Mesothelial cell of epicardium (in vitro differentiated cells): ENCODE measurements at regions not wholly inside any gene's neighbourhood (a gene's known extent, or its start where the extent isn't known, plus 50 kb on each side); places are given as distances from the start of the nearest gene placed in this dataset.

Source experiments
- DNase-seq, 2 experiments: peaks; one replicate each; pipeline ENCODE4 v3.0.0; 2021; ENCODE audit warnings: low spot score in 2 of 2; ENCODE audit not compliant: unreplicated experiment in 2 of 2
- H3K27ac Mint-ChIP-seq: 2 replicates; pipeline ENCODE4 v1.8.0; 2021; ENCODE audit warnings: mixed read lengths
- H3K27me3 Mint-ChIP-seq: 2 replicates; pipeline ENCODE4 v1.8.0; 2021; ENCODE audit warnings: low read depth, mixed read lengths
- H3K36me3 Mint-ChIP-seq: 2 replicates; pipeline ENCODE4 v1.8.0; 2021; ENCODE audit warnings: mixed read lengths
- H3K4me1 Mint-ChIP-seq: 2 replicates; pipeline ENCODE4 v1.8.0; 2021; ENCODE audit warnings: mixed read lengths
- H3K4me3 Mint-ChIP-seq: 2 replicates; pipeline ENCODE4 v1.8.0; 2021; ENCODE audit warnings: mild to moderate bottlenecking, moderate library complexity, mixed read lengths
- H3K9me3 Mint-ChIP-seq: 2 replicates; pipeline ENCODE4 v1.8.0; 2021; ENCODE audit warnings: mixed read lengths
- TF ChIP-seq, protein P1 (sequence below): fragments of 200-600 bp; sonication (generic); IDR thresholded peaks from one replicate; pipeline ENCODE4 v1.5.0; 2021; ENCODE audit warnings: antibody characterized with exemption; ENCODE audit not compliant: unreplicated experiment

DNA sequence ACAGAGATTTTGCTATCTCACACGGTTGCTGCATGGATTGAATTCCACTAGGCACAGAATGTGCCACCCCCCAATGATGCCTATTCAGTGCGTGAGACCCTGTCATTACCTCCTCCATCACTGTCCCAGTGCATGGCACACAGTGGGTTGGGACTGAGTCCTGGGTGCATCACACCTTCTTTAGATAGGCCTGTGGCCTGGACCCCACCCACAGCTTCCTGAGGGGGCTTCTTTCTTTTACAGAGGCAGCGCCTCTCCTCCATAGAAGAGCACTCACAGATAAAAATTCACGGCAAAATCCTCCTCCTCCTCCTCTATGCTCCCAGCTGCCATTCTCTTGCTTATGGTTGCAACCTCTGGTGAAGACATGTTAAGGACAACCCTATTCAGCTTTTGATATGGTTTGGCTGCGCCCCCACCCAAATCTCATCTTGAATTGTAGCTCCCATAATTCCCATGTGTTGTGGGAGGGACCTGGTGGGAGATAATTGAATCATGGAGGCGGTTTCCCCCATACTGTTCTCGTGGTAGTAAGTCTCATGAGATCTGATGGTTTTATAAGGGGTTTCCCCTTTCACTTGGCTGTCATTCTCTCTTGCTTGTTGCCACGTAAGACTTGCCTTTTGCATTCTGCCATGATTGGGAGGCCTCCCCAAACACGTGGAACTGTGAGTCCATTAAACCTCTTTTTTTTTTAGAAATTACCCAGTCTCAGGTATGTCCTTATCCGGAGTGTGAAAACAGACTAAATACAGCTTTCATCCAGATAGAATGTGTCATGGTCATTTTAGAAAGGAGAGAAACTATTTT is 147.6 kb downstream of the KLF13 start:
- peaks cover 22% of the 10 kb centered on the region for H3K27me3 Mint-ChIP-seq
- H3K4me1 Mint-ChIP-seq = peaks cover 6% of the 10 kb centered on the region
- no peak overlapping the region for H3K4me3 Mint-ChIP-seq
- DNase-seq = peak in 1 of 2 experiments; percentile 25
- TF ChIP-seq, protein P1, sequence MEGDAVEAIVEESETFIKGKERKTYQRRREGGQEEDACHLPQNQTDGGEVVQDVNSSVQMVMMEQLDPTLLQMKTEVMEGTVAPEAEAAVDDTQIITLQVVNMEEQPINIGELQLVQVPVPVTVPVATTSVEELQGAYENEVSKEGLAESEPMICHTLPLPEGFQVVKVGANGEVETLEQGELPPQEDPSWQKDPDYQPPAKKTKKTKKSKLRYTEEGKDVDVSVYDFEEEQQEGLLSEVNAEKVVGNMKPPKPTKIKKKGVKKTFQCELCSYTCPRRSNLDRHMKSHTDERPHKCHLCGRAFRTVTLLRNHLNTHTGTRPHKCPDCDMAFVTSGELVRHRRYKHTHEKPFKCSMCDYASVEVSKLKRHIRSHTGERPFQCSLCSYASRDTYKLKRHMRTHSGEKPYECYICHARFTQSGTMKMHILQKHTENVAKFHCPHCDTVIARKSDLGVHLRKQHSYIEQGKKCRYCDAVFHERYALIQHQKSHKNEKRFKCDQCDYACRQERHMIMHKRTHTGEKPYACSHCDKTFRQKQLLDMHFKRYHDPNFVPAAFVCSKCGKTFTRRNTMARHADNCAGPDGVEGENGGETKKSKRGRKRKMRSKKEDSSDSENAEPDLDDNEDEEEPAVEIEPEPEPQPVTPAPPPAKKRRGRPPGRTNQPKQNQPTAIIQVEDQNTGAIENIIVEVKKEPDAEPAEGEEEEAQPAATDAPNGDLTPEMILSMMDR = no peak
- peaks cover 4% of the 10 kb centered on the region for H3K9me3 Mint-ChIP-seq
- no peaks in the 10 kb centered on the region for H3K36me3 Mint-ChIP-seq
- no peak overlapping the region for H3K27ac Mint-ChIP-seq

DNA sequence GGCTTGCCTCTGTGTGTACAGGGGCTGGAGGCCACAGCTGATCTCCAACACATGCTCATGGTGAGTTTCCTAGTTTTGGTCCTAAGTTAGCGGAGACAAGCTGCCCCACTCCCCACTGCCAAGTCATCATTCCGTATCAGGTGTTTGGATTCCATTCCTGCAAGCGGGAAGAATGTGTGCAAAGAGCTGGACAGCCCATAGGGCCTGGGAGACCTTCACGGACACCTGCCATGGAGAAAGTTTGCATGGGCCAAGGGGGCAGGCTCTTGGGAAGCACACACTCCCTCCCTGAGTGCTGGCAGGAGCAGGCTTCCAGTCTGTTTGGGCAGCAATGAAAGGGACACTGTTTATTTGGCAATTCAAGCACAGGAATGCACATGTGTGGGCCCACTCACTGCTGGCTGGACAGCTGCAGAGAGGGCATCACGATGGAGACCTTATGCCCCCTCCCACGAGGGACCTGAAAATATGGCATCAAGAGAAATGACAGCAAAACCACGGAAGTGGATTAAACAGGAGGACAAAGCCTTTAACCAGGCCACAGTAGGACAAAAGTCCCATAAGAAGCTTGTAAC is 149.7 kb downstream of the KLF13 start:
- H3K4me1 Mint-ChIP-seq = peaks cover 6% of the 10 kb centered on the region
- no peaks in the 10 kb centered on the region for H3K36me3 Mint-ChIP-seq
- no peak overlapping the region for H3K4me3 Mint-ChIP-seq
- no peak for DNase-seq
- TF ChIP-seq, protein P1 = no peak
- H3K9me3 Mint-ChIP-seq = peaks cover 4% of the 10 kb centered on the region
- peaks cover 27% of the 10 kb centered on the region for H3K27me3 Mint-ChIP-seq
- H3K27ac Mint-ChIP-seq = no peak overlapping the region

DNA sequence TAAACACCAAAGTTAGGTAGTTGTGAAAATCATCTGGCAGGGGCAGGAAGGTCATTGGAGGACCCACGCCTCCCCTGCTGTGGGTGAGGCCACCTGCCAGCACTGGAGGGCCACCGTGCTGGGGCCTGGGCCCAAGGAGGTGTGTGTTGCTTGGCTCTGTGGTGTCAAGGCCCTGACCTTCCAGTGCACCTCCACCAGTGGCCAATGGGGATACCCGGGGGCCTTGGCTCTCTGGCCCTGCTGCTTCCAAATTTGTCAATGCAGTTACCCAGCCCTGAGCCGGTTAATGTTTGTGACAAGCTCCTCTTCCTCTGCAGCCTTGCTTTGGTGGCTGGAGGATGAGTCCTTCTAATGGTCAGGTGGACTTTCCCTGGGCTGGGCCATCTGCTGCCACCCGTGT is 150.2 kb downstream of the KLF13 start:
- TF ChIP-seq, protein P1 = no peak
- Mint-ChIP-seq H3K4me1 (peaks cover 6% of the 10 kb centered on the region), H3K27ac (no peak overlapping the region), H3K9me3 (peaks cover 4% of the 10 kb centered on the region), H3K27me3 (peaks cover 31% of the 10 kb centered on the region), H3K36me3 (no peaks in the 10 kb centered on the region), H3K4me3 (no peak overlapping the region)
- no peak for DNase-seq

DNA sequence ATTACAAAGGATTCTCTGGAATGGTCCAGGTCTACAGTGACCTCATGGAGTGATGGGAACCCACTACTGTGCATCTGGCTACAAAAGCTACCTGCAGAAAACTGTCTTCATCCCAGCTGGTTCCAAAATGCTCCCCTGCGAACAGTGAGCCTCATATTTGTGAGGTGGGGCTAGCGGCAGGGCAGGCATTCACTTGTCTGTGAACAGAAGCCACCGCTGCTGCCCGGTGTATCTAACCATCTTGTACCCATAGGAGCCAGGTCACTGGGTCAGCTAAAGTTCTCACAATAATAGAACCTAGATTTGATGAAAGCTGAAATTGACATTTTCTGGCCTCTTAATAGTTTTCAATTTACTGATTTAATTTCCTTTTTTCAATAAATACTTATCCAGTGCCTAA is 150.7 kb downstream of the KLF13 start:
- no peak overlapping the region for H3K4me3 Mint-ChIP-seq
- DNase-seq = no peak
- TF ChIP-seq, protein P1 = no peak
- peaks cover 36% of the 10 kb centered on the region for H3K27me3 Mint-ChIP-seq
- H3K27ac Mint-ChIP-seq = no peak overlapping the region
- H3K9me3 Mint-ChIP-seq = peaks cover 4% of the 10 kb centered on the region
- H3K4me1 Mint-ChIP-seq = peaks cover 6% of the 10 kb centered on the region
- no peaks in the 10 kb centered on the region for H3K36me3 Mint-ChIP-seq

DNA sequence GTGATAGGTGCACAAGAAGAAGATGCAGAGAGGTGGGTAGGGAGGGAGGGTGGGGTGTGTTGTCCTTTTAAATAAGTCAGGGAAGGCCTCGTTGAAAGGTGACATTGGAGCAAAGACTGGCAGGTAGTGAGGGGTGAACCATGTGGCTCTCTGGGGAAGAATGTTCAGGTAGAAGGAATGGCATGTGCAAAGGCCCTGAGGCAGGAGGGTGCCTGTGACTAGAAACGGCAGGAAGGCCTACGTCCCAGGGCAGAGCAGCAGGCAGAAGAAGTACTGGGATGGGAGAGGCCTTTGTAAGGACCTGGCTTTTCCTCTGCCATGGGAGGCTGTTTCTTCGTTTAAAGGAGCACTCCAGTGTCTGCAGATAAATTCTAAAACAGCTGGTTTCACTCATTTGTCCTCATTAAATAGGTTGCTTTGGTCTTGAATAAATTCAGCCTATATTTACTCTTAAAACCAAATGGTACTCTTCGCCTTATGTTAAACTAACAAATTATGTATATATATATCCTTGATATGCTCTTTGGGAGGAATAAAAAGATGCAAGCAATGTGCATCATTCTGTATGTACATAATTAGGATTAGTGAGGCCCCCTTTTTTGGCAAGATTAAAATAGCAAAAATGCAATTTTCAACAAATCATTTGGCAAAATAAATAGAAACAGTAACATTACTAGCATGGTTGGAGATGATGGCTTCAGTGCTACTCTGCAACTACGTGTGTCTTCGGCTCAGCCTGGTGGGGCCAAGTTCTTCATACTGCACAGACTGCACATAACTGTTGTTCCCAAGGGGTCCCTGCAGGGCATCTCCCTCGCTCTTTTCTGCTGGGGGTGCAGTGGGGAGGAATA is 151.4 kb downstream of the KLF13 start:
- H3K27me3 Mint-ChIP-seq = peaks cover 43% of the 10 kb centered on the region
- H3K27ac Mint-ChIP-seq = no peak overlapping the region
- DNase-seq = no peak
- no peaks in the 10 kb centered on the region for H3K36me3 Mint-ChIP-seq
- peaks cover 2% of the 10 kb centered on the region for H3K4me1 Mint-ChIP-seq
- H3K9me3 Mint-ChIP-seq = peaks cover 4% of the 10 kb centered on the region
- no peak overlapping the region for H3K4me3 Mint-ChIP-seq
- TF ChIP-seq, protein P1 = no peak
